Stimulated activated effector memory CD8-positive, alpha-beta T cell treated with anti-CD3 and anti-CD28 coated beads, Interleukin-12 subunit alpha, Interleukin-12 subunit beta, amount 100 ng/mL, for 72 hours (primary cell): ENCODE measurements at regions not wholly inside any gene's neighbourhood (a gene's known extent, or its start where the extent isn't known, plus 50 kb on each side); places are given as distances from the start of the nearest gene placed in this dataset.
"Not testable (repeated sequence)": the region's sequence is repeated elsewhere in the genome, so short reads cannot be mapped to it uniquely, and the experiment has no call there.

Experiments used
- ATAC-seq: fragments of 150-1000 bp; cut with Tn5 transposase; 2 replicates; pipeline ENCODE4 v1.10.0; 2021
- DNase-seq, 2 donors: peaks; one replicate each; pipeline ENCODE4 v3.0.0; 2021 to 2022; ENCODE audit warnings: low spot score in 2 of 2
- H3K27ac Mint-ChIP-seq: one replicate; pipeline ENCODE4 v1.8.0; 2022; ENCODE audit warnings: mild to moderate bottlenecking, mixed read lengths
- H3K36me3 Mint-ChIP-seq: one replicate; pipeline ENCODE4 v1.8.0; 2022; ENCODE audit warnings: mild to moderate bottlenecking, mixed read lengths
- H3K4me1 Mint-ChIP-seq: one replicate; pipeline ENCODE4 v1.8.0; 2022; ENCODE audit warnings: mixed read lengths
- H3K4me3 Mint-ChIP-seq: one replicate; pipeline ENCODE4 v1.8.0; 2022; ENCODE audit warnings: mild to moderate bottlenecking, mixed read lengths
- H3K9me3 Mint-ChIP-seq: one replicate; pipeline ENCODE4 v1.8.0; 2022; ENCODE audit warnings: mixed read lengths

DNA sequence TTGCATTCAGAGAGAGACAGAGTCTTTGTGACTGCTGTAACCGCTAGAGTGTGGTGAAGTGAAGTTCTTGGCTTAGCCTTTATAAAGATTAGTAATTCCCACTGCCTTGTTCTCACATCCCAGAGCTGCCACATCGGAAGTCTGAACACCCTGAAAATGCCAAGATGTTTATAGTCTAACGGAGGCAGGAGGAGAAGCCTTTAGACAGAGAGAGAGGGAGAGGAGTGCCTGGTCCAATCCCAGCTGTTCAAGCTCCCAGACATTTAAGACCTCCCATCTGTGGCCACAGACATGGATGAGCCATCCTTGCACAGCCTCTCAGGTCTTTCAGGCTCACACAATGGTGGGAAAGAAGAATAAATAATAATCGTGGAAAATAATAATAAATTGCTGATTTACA, 1422.8 kb upstream of the EYS start:
- Mint-ChIP-seq H3K27ac (no peak overlapping the region), H3K4me1 (no peaks in the 10 kb centered on the region), H3K4me3 (no peak overlapping the region), H3K9me3 (peaks cover 14% of the 10 kb centered on the region), H3K36me3 (no peaks in the 10 kb centered on the region)
- DNase-seq = no peak
- ATAC-seq = no peak

GRCh38 chr6:67127041-67127440, 1420.0 kb upstream of the EYS start:
- ATAC-seq (no peak), DNase-seq (no peak)
- H3K4me1 Mint-ChIP-seq = no peaks in the 10 kb centered on the region
- no peak overlapping the region for H3K4me3 Mint-ChIP-seq
- no peak overlapping the region for H3K27ac Mint-ChIP-seq
- no peaks in the 10 kb centered on the region for H3K36me3 Mint-ChIP-seq
- peaks cover 8% of the 10 kb centered on the region for H3K9me3 Mint-ChIP-seq

GRCh38 chr6:67121115-67121514, 1414.1 kb upstream of the EYS start:
- Mint-ChIP-seq H3K36me3 (no peaks in the 10 kb centered on the region), H3K9me3 (peaks cover 12% of the 10 kb centered on the region), H3K4me1 (no peaks in the 10 kb centered on the region), H3K27ac (no peak overlapping the region), H3K4me3 (no peak overlapping the region)
- DNase-seq = no peak
- no peak for ATAC-seq

- peaks cover 12% of the 10 kb centered on the region for H3K9me3 Mint-ChIP-seq
- H3K27ac Mint-ChIP-seq = no peak overlapping the region
- DNase-seq (no peak), ATAC-seq (no peak)
- H3K4me1 Mint-ChIP-seq = no peaks in the 10 kb centered on the region
- H3K4me3 Mint-ChIP-seq = no peak overlapping the region
- no peaks in the 10 kb centered on the region for H3K36me3 Mint-ChIP-seq
Measured at GRCh38 chr6:67112120-67112519, 1405.1 kb upstream of the EYS start.

DNA sequence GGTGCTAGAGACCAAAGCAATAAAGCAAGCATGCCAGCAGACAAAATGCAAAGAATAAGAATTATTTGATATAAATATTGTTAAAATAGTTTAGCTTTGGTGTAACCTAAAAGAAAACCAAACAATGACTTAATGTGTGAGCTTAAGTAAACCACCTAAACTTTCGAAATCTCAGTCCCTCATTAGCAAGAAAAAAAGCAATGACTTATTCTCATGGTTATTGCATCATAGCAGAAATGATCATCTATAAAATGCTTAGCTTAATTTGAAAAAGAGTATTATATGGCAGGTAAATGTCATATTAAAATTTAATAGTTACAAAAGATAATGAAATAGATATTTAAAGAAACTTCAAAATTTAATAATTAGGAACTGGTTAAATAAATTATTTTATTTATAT, 1395.7 kb upstream of the EYS start:
- ATAC-seq (no peak), DNase-seq (no peak)
- Mint-ChIP-seq H3K36me3 (no peaks in the 10 kb centered on the region), H3K9me3 (peaks cover 15% of the 10 kb centered on the region), H3K4me1 (no peaks in the 10 kb centered on the region), H3K4me3 (no peak overlapping the region), H3K27ac (no peak overlapping the region)

DNA sequence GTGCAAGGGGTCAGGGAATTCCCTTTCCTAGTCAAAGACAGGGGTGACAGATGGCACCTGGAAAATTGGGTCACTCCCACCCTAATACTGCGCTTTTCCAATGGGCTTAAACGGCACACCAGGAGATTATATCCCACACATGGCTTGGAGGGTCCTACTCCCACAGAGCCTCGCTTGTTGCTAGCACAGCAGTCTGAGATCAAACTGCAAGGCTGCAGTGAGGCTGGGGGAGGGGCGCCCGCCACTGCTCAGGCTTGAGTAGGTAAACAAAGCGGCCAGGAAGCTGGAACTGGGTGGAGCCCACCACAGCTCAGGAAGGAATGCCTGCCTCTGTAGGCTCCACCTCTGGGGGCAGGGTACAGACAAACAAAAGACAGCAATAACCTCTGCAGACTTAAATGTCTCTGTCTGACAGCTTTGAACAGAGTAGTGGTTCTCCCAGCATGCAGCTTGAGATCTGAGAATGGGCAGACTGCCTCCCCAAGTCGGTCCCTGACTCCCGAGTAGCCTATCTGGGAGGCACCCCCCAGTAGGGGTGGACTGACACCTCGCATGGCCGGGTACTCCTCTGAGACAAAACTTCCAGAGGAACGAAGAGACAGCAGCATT, 1388.7 kb upstream of the EYS start:
- not testable (repeated sequence) for H3K4me1 Mint-ChIP-seq, H3K4me3 Mint-ChIP-seq, H3K27ac Mint-ChIP-seq, H3K36me3 Mint-ChIP-seq, ATAC-seq, DNase-seq
- H3K9me3 Mint-ChIP-seq = peaks cover 18% of the 10 kb centered on the region

DNA sequence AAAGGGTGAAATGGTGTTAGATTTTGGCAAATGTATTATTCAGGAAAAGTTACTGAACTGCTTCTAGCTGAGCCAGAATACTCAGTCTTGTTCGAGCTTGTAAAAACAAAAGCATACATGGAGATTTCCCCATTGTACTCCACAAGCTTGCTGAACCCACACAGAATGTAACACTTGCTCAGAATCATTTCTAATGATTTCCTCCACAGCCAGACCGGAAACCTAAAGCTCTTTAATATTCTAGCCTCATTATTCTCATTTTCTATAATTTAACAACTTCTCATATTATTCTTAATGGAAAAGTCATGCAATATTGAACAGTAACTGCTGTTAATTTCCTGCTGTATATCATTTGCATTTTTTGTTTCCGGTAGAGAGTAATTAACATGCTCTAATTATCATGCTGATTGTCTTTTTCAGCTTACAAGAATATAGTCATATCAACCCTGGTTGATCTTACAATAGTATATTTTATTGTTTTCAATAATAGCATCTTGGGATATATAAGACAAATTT, 1387.5 kb upstream of the EYS start:
- peaks cover 20% of the 10 kb centered on the region for H3K9me3 Mint-ChIP-seq
- no peak overlapping the region for H3K27ac Mint-ChIP-seq
- DNase-seq (no peak), ATAC-seq (no peak)
- H3K4me3 Mint-ChIP-seq = no peak overlapping the region
- H3K4me1 Mint-ChIP-seq = no peaks in the 10 kb centered on the region
- H3K36me3 Mint-ChIP-seq = no peaks in the 10 kb centered on the region

DNA sequence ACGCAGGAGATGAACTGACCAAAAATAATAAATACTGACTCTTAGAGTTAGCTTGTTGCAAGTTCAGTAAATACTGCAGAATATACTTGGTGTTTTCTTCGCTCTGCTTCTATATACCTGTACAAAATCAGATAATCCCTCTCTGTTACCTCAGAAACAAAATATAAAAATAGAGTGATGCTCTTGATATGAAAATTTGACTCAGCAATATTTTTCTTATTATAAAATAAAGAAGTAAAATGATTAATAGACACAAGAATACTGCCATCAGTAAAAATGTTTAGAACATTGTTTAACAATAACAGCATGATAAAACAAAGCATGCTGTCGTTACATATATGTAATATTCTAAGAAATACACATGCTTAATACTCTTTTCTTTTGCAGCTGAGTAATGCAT, 1366.9 kb upstream of the EYS start:
- DNase-seq (no peak), ATAC-seq (no peak)
- Mint-ChIP-seq H3K9me3 (peaks cover 13% of the 10 kb centered on the region), H3K36me3 (no peaks in the 10 kb centered on the region), H3K4me1 (no peaks in the 10 kb centered on the region), H3K27ac (no peak overlapping the region), H3K4me3 (no peak overlapping the region)

- Mint-ChIP-seq H3K9me3 (peaks cover 20% of the 10 kb centered on the region), H3K27ac (no peak overlapping the region), H3K4me3 (no peak overlapping the region), H3K4me1 (no peaks in the 10 kb centered on the region), H3K36me3 (no peaks in the 10 kb centered on the region)
- ATAC-seq (no peak), DNase-seq (no peak)
Measured at GRCh38 chr6:67068781-67069180, 1361.8 kb upstream of the EYS start.

DNA sequence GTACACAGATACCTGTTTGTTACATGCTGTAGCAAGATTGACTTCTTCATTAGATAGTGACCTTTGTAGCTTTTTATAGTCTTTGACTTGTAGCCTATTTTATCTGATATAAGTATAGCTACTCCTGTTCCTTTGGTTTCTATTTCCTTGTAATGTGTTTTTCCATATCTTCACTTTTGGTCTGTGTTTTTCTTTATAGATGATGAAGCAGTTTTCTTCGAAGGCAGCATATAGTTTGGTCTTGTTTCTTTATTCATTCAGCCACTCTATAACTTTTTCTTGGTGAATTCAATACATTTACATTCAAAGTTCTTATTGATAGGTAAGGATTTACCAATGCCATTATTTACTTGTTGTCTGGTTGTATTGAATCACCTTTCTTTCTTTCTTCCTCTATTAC, 1357.3 kb upstream of the EYS start:
- H3K36me3 Mint-ChIP-seq = no peaks in the 10 kb centered on the region
- H3K4me3 Mint-ChIP-seq = no peak overlapping the region
- no peak for ATAC-seq
- H3K27ac Mint-ChIP-seq = no peak overlapping the region
- H3K9me3 Mint-ChIP-seq = peaks cover 18% of the 10 kb centered on the region
- H3K4me1 Mint-ChIP-seq = no peaks in the 10 kb centered on the region
- DNase-seq = no peak

DNA sequence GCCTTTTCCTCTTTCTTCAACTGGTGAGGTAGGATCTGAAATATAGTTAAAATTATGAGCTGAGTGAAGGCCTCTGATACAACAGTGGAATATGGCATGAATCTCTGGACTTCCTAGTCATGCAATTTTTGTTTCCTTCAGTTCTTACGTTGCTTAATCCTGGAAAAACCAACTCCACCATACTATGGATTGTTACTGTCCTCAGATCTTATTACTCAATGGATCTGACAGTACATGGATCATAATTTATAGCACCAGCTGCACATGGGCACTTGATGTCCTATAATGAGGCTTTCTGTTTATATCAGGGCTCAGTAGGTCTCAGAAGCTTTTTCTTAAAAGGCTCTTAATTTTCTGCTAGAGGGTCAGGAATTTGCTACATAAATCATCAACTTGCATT, 1341.0 kb upstream of the EYS start:
- Mint-ChIP-seq H3K4me1 (no peaks in the 10 kb centered on the region), H3K36me3 (no peaks in the 10 kb centered on the region), H3K4me3 (no peak overlapping the region), H3K9me3 (peaks cover 13% of the 10 kb centered on the region), H3K27ac (no peak overlapping the region)
- no peak for ATAC-seq
- no peak for DNase-seq

DNA sequence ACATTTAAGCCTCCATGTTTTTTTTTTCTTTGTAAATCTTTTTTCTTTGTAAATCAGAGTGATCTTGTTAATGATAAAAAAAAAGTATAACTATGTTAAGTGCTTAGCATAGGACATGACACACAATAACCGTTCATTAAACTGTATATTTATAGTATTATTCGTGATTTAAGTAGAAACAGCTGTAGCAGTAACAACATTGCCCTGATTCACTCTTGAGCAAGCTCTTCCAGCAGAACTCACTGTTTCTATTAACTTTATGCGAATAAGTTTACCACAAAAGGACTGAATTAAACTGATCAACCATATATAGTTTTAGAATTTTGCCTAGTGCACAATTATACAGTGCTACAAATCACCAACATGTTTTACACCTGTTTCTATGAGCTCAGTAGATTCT, 1338.0 kb upstream of the EYS start:
- DNase-seq = no peak
- no peaks in the 10 kb centered on the region for H3K36me3 Mint-ChIP-seq
- no peak for ATAC-seq
- no peak overlapping the region for H3K27ac Mint-ChIP-seq
- H3K4me3 Mint-ChIP-seq = no peak overlapping the region
- no peaks in the 10 kb centered on the region for H3K4me1 Mint-ChIP-seq
- H3K9me3 Mint-ChIP-seq = peaks cover 17% of the 10 kb centered on the region

- Mint-ChIP-seq H3K36me3 (no peaks in the 10 kb centered on the region), H3K4me1 (no peaks in the 10 kb centered on the region), H3K27ac (no peak overlapping the region), H3K4me3 (no peak overlapping the region), H3K9me3 (peaks cover 15% of the 10 kb centered on the region)
- ATAC-seq (no peak), DNase-seq (no peak)
Measured at GRCh38 chr6:67031451-67031850, 1324.4 kb upstream of the EYS start.

- no peak overlapping the region for H3K27ac Mint-ChIP-seq
- peaks cover 17% of the 10 kb centered on the region for H3K9me3 Mint-ChIP-seq
- H3K4me1 Mint-ChIP-seq = no peaks in the 10 kb centered on the region
- no peaks in the 10 kb centered on the region for H3K36me3 Mint-ChIP-seq
- ATAC-seq (no peak), DNase-seq (no peak)
- H3K4me3 Mint-ChIP-seq = no peak overlapping the region
Measured at GRCh38 chr6:67030861-67031260, 1323.8 kb upstream of the EYS start.

DNA sequence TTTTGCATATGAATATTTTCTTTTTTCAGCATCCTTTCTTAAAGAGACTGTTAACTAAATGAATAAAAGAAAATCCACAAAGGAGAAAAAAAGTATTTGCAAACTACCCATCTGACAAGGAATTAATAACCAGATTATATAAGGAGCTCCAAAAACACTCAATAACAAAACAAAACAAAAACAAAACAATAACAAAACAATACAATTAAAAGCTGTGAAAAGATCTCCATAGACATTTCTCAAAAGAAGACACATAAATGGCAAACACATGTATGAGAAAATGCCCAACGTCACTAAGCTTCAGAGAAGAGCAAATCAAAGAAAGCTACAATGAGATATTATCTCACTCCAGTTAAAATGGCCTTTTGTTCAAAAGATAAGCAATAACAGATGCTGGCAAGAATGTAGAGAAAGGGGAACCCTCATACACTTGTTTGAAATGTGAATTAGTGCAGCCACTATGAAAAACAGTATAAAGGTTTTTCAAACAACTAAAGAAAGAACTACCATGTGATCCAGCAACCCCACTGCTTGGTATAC, 1310.0 kb upstream of the EYS start:
- ATAC-seq (no peak), DNase-seq (no peak)
- H3K4me3 Mint-ChIP-seq = no peak overlapping the region
- no peaks in the 10 kb centered on the region for H3K36me3 Mint-ChIP-seq
- H3K4me1 Mint-ChIP-seq = no peaks in the 10 kb centered on the region
- H3K9me3 Mint-ChIP-seq = peaks cover 9% of the 10 kb centered on the region
- no peak overlapping the region for H3K27ac Mint-ChIP-seq

- Mint-ChIP-seq H3K9me3 (peaks cover 23% of the 10 kb centered on the region), H3K4me1 (no peaks in the 10 kb centered on the region), H3K4me3 (no peak overlapping the region), H3K27ac (no peak overlapping the region), H3K36me3 (no peaks in the 10 kb centered on the region)
- no peak for DNase-seq
- ATAC-seq = no peak
Measured at GRCh38 chr6:67011441-67011840, 1304.4 kb upstream of the EYS start.

- ATAC-seq (no peak), DNase-seq (no peak)
- Mint-ChIP-seq H3K9me3 (peaks cover 20% of the 10 kb centered on the region), H3K4me3 (no peak overlapping the region), H3K27ac (no peak overlapping the region), H3K4me1 (no peaks in the 10 kb centered on the region), H3K36me3 (no peaks in the 10 kb centered on the region)
Measured at GRCh38 chr6:67009818-67010217, 1302.8 kb upstream of the EYS start.
